Stimulated activated naive CD8-positive, alpha-beta T cell treated with anti-CD3 and anti-CD28 coated beads, Interleukin-15, Interleukin-2, amounts not matched to agents 100 U/mL and 50 U/mL, for 24 hours (primary cell): ENCODE measurements at regions not wholly inside any gene's neighbourhood (a gene's known extent, or its start where the extent isn't known, plus 50 kb on each side); places are given as distances from the start of the nearest gene placed in this dataset.

Source experiments
- ATAC-seq: fragments of 150-1000 bp; cut with Tn5 transposase; one replicate; pipeline ENCODE4 v1.10.0; 2021
- DNase-seq: peaks from one replicate; pipeline ENCODE4 v3.0.0; 2021

GRCh38 chr2:165033402-165033801, 78.1 kb upstream of the SLC38A11 start:
- DNase-seq: no peak
- no peak for ATAC-seq

- ATAC-seq (no peak), DNase-seq (no peak)
These were observed 77.2 kb upstream of the SLC38A11 start for GRCh38 chr2:165032559-165032958.

- no peak for ATAC-seq
- DNase-seq: no peak
These were observed 68.9 kb upstream of the SLC38A11 start for GRCh38 chr2:165024199-165024598.

DNA sequence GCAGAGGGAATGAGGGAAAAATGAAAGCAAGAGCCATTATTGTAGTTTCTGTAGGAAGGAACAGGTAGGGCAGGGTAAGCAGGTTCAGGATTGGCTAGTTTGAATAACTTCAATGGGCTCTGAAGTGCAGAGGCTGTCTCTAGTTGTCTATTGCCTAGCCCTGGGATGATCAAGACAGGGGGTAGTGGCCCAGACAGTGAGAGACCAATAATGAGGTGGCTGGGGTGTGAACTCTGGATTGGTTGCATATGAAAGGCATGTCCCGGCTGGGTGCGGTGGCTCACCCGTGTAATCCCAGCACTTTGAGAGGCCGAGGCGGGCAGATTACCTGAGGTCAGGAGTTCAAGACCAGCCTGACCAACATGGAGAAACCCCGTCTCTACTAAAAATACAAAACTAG, 67.5 kb upstream of the SLC38A11 start:
- ATAC-seq (no peak), DNase-seq (no peak)

DNA sequence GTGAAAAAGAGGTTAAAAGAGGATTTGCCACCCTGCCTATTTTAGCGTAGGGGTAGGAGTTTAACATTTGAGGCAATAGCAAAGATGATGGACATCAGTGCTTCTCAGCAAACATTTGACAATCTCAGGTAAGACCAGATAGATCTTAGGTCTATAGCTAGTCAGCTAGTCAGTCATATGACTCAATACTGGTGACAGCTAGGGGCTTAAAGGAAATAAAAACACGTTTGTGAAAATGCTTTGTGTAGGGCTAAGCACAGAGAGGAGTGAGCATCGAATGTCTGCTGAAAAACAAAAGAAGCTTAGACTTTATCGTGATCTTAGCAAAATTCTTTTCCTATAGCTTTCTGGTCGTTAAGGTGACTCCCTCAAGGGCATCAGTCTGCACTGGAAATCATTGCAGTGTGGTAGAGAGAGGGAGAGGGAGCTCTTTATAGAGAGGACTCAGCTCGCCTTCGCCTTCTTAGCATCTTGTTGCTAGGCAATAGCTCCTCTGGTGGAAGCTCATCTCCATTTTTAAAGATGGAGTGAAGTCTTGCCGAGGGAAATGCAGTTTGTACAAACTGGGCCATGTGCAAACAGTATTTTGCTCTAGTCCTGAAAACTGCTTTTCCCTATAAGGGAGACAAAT, 62.8 kb upstream of the SLC38A11 start:
- DNase-seq (no peak), ATAC-seq (no peak)

- DNase-seq (peak; percentile 9), ATAC-seq (no peak)
These were observed 61.6 kb upstream of the SLC38A11 start for GRCh38 chr2:165016772-165017411.

DNA sequence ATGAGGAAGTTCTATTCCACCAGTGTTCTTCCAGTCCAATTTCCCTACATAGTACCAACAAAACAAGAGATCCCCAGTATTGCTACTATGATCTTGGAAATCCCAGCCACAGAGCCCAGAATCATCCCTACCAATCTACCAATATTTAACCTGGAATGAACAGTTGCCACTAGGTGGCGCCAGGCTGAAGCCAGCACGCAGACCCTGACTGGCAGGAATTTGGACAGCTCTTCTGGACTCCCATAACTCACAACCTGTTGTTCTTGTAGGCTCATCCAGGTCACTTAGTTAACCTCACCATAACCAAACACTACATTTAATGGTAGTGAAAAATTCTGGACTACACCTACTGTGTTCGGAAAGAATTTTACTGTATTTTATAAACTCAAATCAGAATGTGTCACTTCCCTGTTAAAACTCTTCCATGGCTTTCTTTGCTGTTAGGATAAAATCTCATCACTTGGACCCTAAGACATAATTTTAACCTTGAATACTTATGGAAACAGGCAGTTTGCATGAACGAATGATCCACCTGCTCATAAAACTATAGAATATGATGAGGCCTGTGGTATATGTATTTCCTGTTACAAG, 59.8 kb upstream of the SLC38A11 start:
- ATAC-seq (peak; percentile 59), DNase-seq (peak; percentile 71)

DNA sequence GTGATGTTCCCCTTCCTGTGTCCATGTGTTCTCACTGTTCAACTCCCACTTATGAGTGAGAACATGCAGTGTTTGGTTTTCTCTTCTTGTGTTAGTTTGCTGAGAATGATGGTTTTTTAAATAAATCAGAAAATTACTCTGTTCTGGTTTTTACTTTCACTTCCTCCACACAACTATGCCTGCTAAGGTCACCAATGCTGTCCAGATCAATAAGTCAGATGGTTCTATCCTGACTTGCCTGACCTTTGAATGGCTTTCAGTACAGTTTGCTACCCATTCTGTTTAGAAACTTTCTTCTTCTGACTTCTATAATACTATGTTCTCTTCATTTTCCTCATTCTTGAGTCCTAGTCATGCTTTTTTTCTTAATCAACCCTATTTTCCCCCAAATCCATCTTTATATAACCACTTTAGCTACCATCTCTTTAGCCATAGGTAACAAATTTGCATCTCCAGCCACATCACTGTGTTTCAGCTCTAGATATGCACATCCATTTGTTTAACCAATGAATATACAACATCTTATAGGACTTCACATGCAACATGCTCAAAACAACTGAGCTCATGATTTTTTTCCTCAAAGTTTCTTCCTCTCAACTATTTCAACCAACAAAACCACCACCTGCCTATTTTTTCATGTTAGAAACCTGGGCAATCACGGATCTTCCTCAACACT, 58.8 kb upstream of the SLC38A11 start:
- DNase-seq (no peak), ATAC-seq (no peak)

DNA sequence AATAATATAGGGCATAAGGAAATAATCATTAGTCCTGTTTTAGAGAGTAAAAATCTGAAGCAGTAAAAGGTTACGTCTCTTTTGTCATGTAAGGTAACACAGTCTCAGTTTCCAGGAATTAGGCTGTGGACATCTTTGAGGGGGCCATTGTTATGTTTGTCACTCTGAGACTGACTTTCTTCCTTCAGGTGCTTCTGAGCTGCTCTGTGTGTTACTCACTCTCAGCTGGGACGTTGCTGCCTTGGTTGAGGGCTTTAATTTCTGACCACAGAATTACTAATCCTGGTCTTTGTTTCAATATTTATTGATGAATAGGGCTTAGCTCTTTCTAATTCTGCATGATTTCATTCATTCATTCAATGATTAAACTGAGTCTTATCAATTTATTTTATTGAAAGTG, 55.9 kb upstream of the SLC38A11 start:
- no peak for ATAC-seq
- DNase-seq: no peak

DNA sequence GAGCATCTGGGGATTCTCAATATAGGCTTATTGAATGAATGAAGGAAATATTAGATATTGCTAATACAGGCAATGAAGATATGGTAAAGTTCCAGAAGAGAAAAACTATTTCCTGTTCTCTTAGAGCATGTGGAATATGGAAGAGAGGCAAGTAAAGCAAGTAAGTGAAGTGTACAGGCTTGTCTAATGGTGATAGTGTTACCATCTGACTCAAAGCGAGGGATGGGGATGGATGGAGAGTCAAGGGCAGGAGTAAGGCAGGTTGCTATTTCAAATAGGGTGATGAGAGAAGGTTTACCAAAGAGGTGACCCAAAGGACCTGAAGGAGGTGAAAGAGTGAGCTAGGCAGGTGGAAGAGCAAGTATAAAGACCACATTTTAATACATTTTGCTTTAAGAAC, 55.2 kb upstream of the SLC38A11 start:
- DNase-seq (no peak), ATAC-seq (no peak)

- DNase-seq (no peak), ATAC-seq (no peak)
These were observed 54.1 kb upstream of the SLC38A11 start for GRCh38 chr2:165009466-165009865.

DNA sequence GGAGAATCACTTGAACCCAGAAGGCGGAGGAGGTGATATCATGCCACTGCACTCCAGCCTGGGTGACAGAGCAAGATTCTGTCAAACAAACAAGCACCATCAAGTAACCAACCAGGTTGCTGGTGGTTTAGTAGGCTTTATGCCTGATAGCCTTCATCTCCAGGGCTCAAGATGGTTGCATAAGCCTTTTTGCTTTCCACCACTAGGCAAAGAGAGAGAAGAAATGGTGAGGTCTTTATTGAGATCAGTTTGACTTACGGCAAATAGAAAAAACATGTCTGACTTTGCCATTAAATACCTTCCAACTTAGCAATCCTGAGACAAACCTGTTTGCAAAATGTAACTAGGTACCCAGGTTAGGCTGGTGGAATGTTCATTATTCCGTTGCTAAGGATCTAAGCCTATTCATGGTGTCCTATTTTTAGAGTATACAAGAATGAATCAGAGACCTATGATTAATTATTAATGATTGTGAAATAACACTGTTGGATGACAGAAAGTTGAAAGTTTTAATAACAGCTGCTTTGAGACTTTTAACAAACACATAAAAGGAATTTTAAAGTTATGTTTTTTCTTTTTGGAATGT, 53.5 kb upstream of the SLC38A11 start:
- ATAC-seq: no peak
- DNase-seq: no peak

DNA sequence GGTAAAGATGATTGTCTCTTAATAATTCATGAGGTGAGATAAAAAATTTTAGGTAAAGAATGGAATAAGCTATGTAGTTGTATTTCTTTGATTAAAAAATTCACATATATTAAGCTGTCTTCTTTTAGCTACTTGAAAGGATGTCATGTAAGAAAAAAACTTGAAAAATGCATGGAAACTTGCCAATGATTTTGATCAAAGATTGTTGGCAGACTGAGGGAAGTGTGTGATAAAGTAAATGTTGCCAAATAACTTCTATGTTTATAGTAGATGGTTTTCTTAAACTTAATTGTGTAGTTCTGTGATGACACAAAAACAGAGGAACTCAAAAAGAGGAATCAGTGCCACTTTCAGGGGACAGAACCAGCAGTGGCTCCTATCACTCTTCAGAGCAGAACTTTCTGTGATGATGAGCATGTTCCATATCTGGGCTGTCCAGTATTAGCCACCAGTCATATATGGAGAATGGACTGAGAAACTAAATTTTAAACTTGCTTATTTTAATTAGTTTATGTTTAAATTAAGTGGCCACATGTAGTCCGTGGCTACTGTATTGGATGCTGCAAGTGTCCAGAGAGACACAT, 51.9 kb upstream of the SLC38A11 start:
- ATAC-seq (no peak), DNase-seq (no peak)
